NCI-H2029 treated with DMSO at 0.1 percent for 48 hours (cell line): ENCODE measurements at regions not wholly inside any gene's neighbourhood (a gene's known extent, or its start where the extent isn't known, plus 50 kb on each side); places are given as distances from the start of the nearest gene placed in this dataset.

Source experiments
- DNase-seq: peaks from one replicate; lab custom pipeline; 2025; lab: John Stamatoyannopoulos, UW

- no peak for DNase-seq
These were observed 351.6 kb upstream of the ZMIZ1 start for GRCh38 chr10:78717200-78717599.

- no peak for DNase-seq
These were observed 350.7 kb upstream of the ZMIZ1 start for GRCh38 chr10:78718032-78718572.

GRCh38 chr10:78719276-78719675 is 349.5 kb upstream of the ZMIZ1 start:
- DNase-seq, result no peak

GRCh38 chr10:78720091-78720490 is 348.7 kb upstream of the ZMIZ1 start:
- no peak for DNase-seq

- no peak for DNase-seq
These were observed 347.5 kb upstream of the ZMIZ1 start for GRCh38 chr10:78721231-78721630.

GRCh38 chr10:78724846-78725245 is 343.9 kb upstream of the ZMIZ1 start:
- no peak for DNase-seq

GRCh38 chr10:78726171-78726570 is 342.6 kb upstream of the ZMIZ1 start:
- DNase-seq, result no peak

GRCh38 chr10:78727251-78727650 is 341.5 kb upstream of the ZMIZ1 start:
- no peak for DNase-seq

GRCh38 chr10:78727728-78728127 is 341.0 kb upstream of the ZMIZ1 start:
- DNase-seq, result no peak

- no peak for DNase-seq
These were observed 340.6 kb upstream of the ZMIZ1 start for GRCh38 chr10:78728176-78728575.

- DNase-seq, result no peak
These were observed 339.4 kb upstream of the ZMIZ1 start for GRCh38 chr10:78729366-78729765.

GRCh38 chr10:78729800-78730199 is 339.0 kb upstream of the ZMIZ1 start:
- no peak for DNase-seq

GRCh38 chr10:78730754-78731153 is 338.0 kb upstream of the ZMIZ1 start:
- DNase-seq, result no peak

- no peak for DNase-seq
These were observed 337.1 kb upstream of the ZMIZ1 start for GRCh38 chr10:78731675-78732074.

- no peak for DNase-seq
These were observed 336.4 kb upstream of the ZMIZ1 start for GRCh38 chr10:78732381-78732780.

- no peak for DNase-seq
These were observed 331.7 kb upstream of the ZMIZ1 start for GRCh38 chr10:78736926-78737630.

- DNase-seq, result no peak
These were observed 330.6 kb upstream of the ZMIZ1 start for GRCh38 chr10:78737883-78738856.

GRCh38 chr10:78738861-78739260 is 329.9 kb upstream of the ZMIZ1 start:
- no peak for DNase-seq

- DNase-seq, result no peak
These were observed 329.2 kb upstream of the ZMIZ1 start for GRCh38 chr10:78739444-78740053.

GRCh38 chr10:78740976-78741915 is 327.5 kb upstream of the ZMIZ1 start:
- peak; percentile 13 for DNase-seq

GRCh38 chr10:78742406-78742729 is 326.4 kb upstream of the ZMIZ1 start:
- DNase-seq, result no peak
